Ishikawa (cell line): ENCODE measurements at regions not wholly inside any gene's neighbourhood (a gene's known extent, or its start where the extent isn't known, plus 50 kb on each side); places are given as distances from the start of the nearest gene placed in this dataset.

Experiments
- CEBPB ChIP-seq: IDR thresholded peaks from 2 replicates; pipeline ENCODE4 v1.6.1; 2012
- CREB1 ChIP-seq: IDR thresholded peaks from 2 replicates; pipeline ENCODE4 v1.6.1; 2012; ENCODE audit warnings: low read depth
- EGR1 ChIP-seq: IDR thresholded peaks from 2 replicates; pipeline ENCODE4 v1.6.1; 2012
- EP300 ChIP-seq: IDR thresholded peaks from 2 replicates; pipeline ENCODE4 v1.6.1; 2012; ENCODE audit warnings: borderline replicate concordance
- FOXM1 ChIP-seq: IDR thresholded peaks from 2 replicates; pipeline ENCODE4 v1.6.1; 2012; ENCODE audit warnings: low read depth, borderline replicate concordance
- MAX ChIP-seq: IDR thresholded peaks from 2 replicates; pipeline ENCODE4 v1.6.1; 2012
- NFIC ChIP-seq: IDR thresholded peaks from 2 replicates; pipeline ENCODE4 v1.6.1; 2012
- RAD21 ChIP-seq: IDR thresholded peaks from 2 replicates; pipeline ENCODE4 v1.6.1; 2012; ENCODE audit warnings: low read depth
- REST ChIP-seq: IDR thresholded peaks from 2 replicates; pipeline ENCODE4 v1.6.1; 2012; ENCODE audit warnings: low read depth, mild to moderate bottlenecking
- TAF1 ChIP-seq: IDR thresholded peaks from 2 replicates; pipeline ENCODE4 v1.6.1; 2012; ENCODE audit warnings: low read depth, mild to moderate bottlenecking
- TCF12 ChIP-seq: IDR thresholded peaks from 2 replicates; pipeline ENCODE4 v1.6.1; 2012; ENCODE audit warnings: low read depth
- TEAD4 ChIP-seq: IDR thresholded peaks from 2 replicates; pipeline ENCODE4 v1.6.1; 2012
- USF1 ChIP-seq: IDR thresholded peaks from 2 replicates; pipeline ENCODE4 v1.6.1; 2012
- ZBTB7A ChIP-seq: IDR thresholded peaks from 2 replicates; pipeline ENCODE4 v1.6.1; 2012; ENCODE audit warnings: low read depth

GRCh38 chr14:42323426-42323825 is 716.8 kb downstream of the LRFN5 start:
- TF ChIP-seq RAD21 (no peak), CREB1 (no peak), TCF12 (no peak), FOXM1 (no peak), MAX (no peak), TAF1 (no peak), TEAD4 (no peak), EP300 (no peak), ZBTB7A (no peak), REST (no peak), EGR1 (no peak), NFIC (no peak), CEBPB (no peak), USF1 (no peak)
